Ovary (tissue), 1 donor: ENCODE measurements at regions not wholly inside any gene's neighbourhood (a gene's known extent, or its start where the extent isn't known, plus 50 kb on each side); places are given as distances from the start of the nearest gene placed in this dataset.

ENCODE experiments used
- EP300 ChIP-seq: sonication (generic); formaldehyde crosslinking; IDR thresholded peaks from one replicate; pipeline ENCODE4 v1.6.1; 2017; ENCODE audit warnings: antibody characterized with exemption
- POLR2A ChIP-seq: fragments of 450-650 bp; IDR thresholded peaks from one replicate; pipeline ENCODE4 v1.6.1; 2017; ENCODE audit warnings: antibody characterized with exemption, mild to moderate bottlenecking, moderate library complexity

DNA sequence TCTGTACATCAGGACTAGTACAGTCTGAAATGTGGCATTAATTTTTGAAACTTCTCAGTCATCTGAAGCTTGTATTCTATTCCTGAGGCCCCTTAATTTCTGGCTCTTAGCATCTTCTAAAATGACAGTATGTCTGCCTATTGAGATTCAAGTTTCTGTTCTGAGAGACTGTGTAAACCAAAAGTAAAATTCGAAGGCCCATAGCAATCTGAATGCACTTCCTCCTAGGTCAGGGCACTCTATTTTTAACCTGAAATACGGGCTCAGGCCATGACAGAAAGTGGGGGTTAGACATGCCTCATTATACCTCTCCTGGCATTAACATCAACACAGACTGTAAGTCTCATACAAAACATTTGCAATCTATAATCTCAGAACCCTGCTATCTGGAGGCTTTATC, 584.4 kb downstream of the KLHL4 start:
- TF ChIP-seq POLR2A (no peak), EP300 (no peak)
